GM12878 (cell line): ENCODE measurements at regions not wholly inside any gene's neighbourhood (a gene's known extent, or its start where the extent isn't known, plus 50 kb on each side); places are given as distances from the start of the nearest gene placed in this dataset.

Experiments used
- ATAC-seq: fragments of 200-7000 bp; cut with Tn5 transposase; 3 replicates; pipeline ENCODE4 v1.9.1; 2020; ENCODE audit warnings: mild to moderate bottlenecking, moderate library complexity
- BruUV-seq: library from RNA; stranded (reverse); fragments of 400-500 nt; replicated peaks from 2 replicates; lab custom pipeline; 2021; lab: Mats Ljungman, UMichigan
- CTCF ChIA-PET: fragments of 300-600 bp; sonication (Branson Sonifier 250); formaldehyde crosslinking; extraction: SDS; loops from one replicate; lab custom pipeline; 2021; ENCODE audit warnings: inconsistent platforms; lab: Yijun Ruan, JAX
- POLR2A ChIA-PET: fragments of 350-600 bp; formaldehyde crosslinking; extraction: SDS; loops from one replicate; lab custom pipeline; 2021; ENCODE audit warnings: inconsistent platforms; lab: Charles Lee
- RAD21 ChIA-PET: fragments of 300-600 bp; sonication (Branson Sonifier 250); formaldehyde crosslinking; loops from one replicate; lab custom pipeline; 2023; ENCODE audit warnings: antibody characterized with exemption; ENCODE audit not compliant: unreplicated experiment; lab: Charles Lee
- SMC1A ChIA-PET: fragments of 300-600 bp; sonication (Branson Sonifier 250); formaldehyde crosslinking; loops from one replicate; lab custom pipeline; 2023; ENCODE audit not compliant: unreplicated experiment, uncharacterized antibody; lab: Charles Lee
- DNase-seq: peaks from one replicate; pipeline ENCODE4 v3.0.0-alpha.2; 2011; ENCODE audit warnings: low read depth, low spot score
- FAIRE-seq: peaks from 3 replicates; lab custom pipeline; 2011; peaks lifted over from hg19 to GRCh38; lab: Jason Lieb, UNC
- H2AFZ ChIP-seq: 2 replicates; pipeline ENCODE4 v1.6.0; 2011; ENCODE audit warnings: low read depth, low read length, control low read depth; ENCODE audit not compliant: control insufficient read depth
- H3K27ac ChIP-seq: 2 replicates; pipeline ENCODE4 v1.5.1; 2011; ENCODE audit warnings: control low read depth; ENCODE audit not compliant: control insufficient read depth, insufficient read depth
- H3K27me3 ChIP-seq, 2 experiments: replicated peaks in 1 of 2; 2 replicates each; pipeline versions ENCODE4 v1.6.0 to v1.6.1; 2011; ENCODE audit warnings: low read length in 1 of 2; ENCODE audit not compliant: control insufficient read depth in 2 of 2, insufficient read depth in 2 of 2
- H3K36me3 ChIP-seq, 2 experiments: 2 replicates each; pipeline ENCODE4 v1.5.1; 2011; ENCODE audit warnings: low read length in 1 of 2; ENCODE audit not compliant: control insufficient read depth in 2 of 2, insufficient read depth in 2 of 2
- H3K4me1 ChIP-seq: 2 replicates; pipeline ENCODE4 v1.6.1; 2011; ENCODE audit warnings: mild to moderate bottlenecking, low read length, moderate library complexity, mixed read lengths; ENCODE audit not compliant: control insufficient read depth, insufficient read depth
- H3K4me2 ChIP-seq: 2 replicates; pipeline ENCODE4 v1.6.0; 2011; ENCODE audit warnings: control low read depth; ENCODE audit not compliant: control insufficient read depth, insufficient read depth
- H3K4me3 ChIP-seq: fragments of 200-600 bp; sonication (generic); 2 replicates; pipeline ENCODE4 v1.5.1; 2016
- H3K79me2 ChIP-seq: 2 replicates; pipeline ENCODE4 v1.6.0; 2011; ENCODE audit warnings: low read length; ENCODE audit not compliant: control insufficient read depth, insufficient read depth
- H3K9ac ChIP-seq: 2 replicates; pipeline ENCODE4 v1.8.0; 2011; ENCODE audit warnings: low read length, control low read depth, mixed read lengths; ENCODE audit not compliant: control insufficient read depth, insufficient read depth
- H3K9me3 ChIP-seq: replicated peaks from 3 replicates; pipeline ENCODE4 v1.5.1; 2011; ENCODE audit warnings: mild to moderate bottlenecking, low read length; ENCODE audit not compliant: control insufficient read depth, insufficient read depth
- H4K20me1 ChIP-seq: 2 replicates; pipeline ENCODE4 v1.6.0; 2011; ENCODE audit not compliant: control insufficient read depth, insufficient read depth
- CHD1 ChIP-seq: IDR thresholded peaks from 2 replicates; pipeline ENCODE4 v1.6.1; 2012; ENCODE audit warnings: low read depth, low read length, improper control_type of control experiment
- NR2F1 ChIP-seq: fragments of 450-650 bp; conservative IDR thresholded peaks from 2 replicates; pipeline ENCODE4 v1.6.1; 2017; ENCODE audit warnings: mild to moderate bottlenecking
- POLR2AphosphoS2 ChIP-seq: IDR thresholded peaks from 2 replicates; pipeline ENCODE4 v1.6.1; 2011; ENCODE audit warnings: low read depth, mild to moderate bottlenecking, low read length, improper control_type of control experiment, moderate library complexity
- POLR2AphosphoS5 ChIP-seq: IDR thresholded peaks from 2 replicates; pipeline ENCODE4 v1.6.1; 2011; ENCODE audit warnings: mild to moderate bottlenecking, low read length, inconsistent platforms
- RB1 ChIP-seq: fragments of 450-650 bp; formaldehyde crosslinking; IDR thresholded peaks from 2 replicates; pipeline ENCODE4 v1.6.1; 2017; ENCODE audit warnings: mild to moderate bottlenecking, borderline replicate concordance
- ZZZ3 ChIP-seq: IDR thresholded peaks from 2 replicates; pipeline ENCODE4 v1.6.1; 2011; ENCODE audit warnings: low read depth; ENCODE audit not compliant: control insufficient read depth, insufficient read length
- WGBS: methylation state at CpG from one replicate; pipeline ENCODE4 v1.1.6; 2016; ENCODE audit warnings: low lambda C conversion rate; ENCODE audit not compliant: insufficient replicate concordance, insufficient coverage; ENCODE audit errors: missing lambda C conversion rate; 5-methylcytosine and 5-hydroxymethylcytosine counted together
- in situ Hi-C: fragments of 300-500 bp; cut with MboI; formaldehyde crosslinking; loops from 9 replicates; pipeline ENCODE4 v1.14.3; 2018; ENCODE audit warnings: mixed read lengths
- intact Hi-C: fragments of 100-400 bp; cut with micrococcal nuclease; formaldehyde crosslinking; loops from one replicate; pipeline ENCODE4 v1.14.2; 2022; ENCODE audit not compliant: unreplicated experiment
- TF ChIP-seq, protein P1 (sequence below): fragments of 450-650 bp; IDR thresholded peaks from 2 replicates; pipeline ENCODE4 v1.6.1; 2017; ENCODE audit warnings: mild to moderate bottlenecking
- TF ChIP-seq, protein P2 (sequence below): fragments of 450-650 bp; formaldehyde crosslinking; IDR thresholded peaks from 2 replicates; pipeline ENCODE4 v1.4.0; 2022; ENCODE audit warnings: mild to moderate bottlenecking, moderate library complexity
- TF ChIP-seq, protein P3 (sequence below): fragments of 450-650 bp; IDR thresholded peaks from 2 replicates; pipeline ENCODE4 v1.6.1; 2016; ENCODE audit warnings: mild to moderate bottlenecking

DNA sequence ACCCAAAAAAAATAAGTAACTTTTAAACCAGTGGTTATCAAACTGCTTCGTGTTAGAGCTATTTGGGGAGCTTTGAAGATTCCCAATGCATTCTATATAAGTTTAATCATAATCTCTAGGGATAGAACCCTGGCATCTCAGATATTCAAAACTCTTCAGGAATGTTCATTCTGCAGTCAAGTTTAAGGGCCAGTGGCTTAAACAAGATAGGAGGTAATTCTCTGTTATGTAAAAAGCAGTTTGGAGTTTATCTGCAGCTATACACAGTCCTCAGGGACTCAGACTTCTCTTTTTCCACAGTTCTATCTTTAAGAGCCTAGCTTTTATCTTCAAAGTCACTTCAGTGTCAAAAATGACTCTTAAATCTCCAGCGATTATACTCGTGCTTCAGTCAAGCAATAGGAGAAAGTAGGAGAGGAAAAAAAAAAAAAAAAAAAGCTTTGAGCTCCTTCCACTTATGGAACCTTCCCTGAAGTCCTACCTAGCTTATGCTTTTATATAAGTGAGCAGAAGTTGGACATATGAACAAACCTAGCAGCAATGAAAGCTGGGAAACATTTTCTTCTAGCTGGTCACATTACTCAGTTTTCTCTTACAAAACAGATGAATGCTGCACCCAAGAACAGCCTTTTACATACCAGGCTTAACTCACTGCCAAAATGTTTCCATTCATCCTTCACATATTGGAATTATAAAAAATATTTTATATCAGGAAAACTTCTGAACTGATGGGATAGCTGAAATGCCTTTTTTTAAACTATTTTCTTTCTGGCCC is 302.8 kb downstream of the FSCB start:
- intact Hi-C loops = no loop called here
- ChIA-PET SMC1A (no interaction called here), POLR2A (no interaction called here), RAD21 (no interaction called here), CTCF (no interaction called here)
- no peak overlapping the region for H2AFZ ChIP-seq
- H3K9ac ChIP-seq = no peak overlapping the region
- H3K4me3 ChIP-seq = no peak overlapping the region
- no peaks in the 10 kb centered on the region for H3K27me3 ChIP-seq
- no peaks in the 10 kb centered on the region for H3K79me2 ChIP-seq
- no peaks in the 10 kb centered on the region for H4K20me1 ChIP-seq
- FAIRE-seq (no peak), ATAC-seq (no peak), DNase-seq (no peak)
- H3K36me3 ChIP-seq = no peaks in the 10 kb centered on the region
- H3K4me2 ChIP-seq = no peak overlapping the region
- 17% methylated on average over 3 of the region's 3 CpGs for WGBS
- no TSS peak for BruUV-seq
- H3K27ac ChIP-seq = no peak overlapping the region
- in situ Hi-C loops = no loop called here
- TF ChIP-seq, protein P1, sequence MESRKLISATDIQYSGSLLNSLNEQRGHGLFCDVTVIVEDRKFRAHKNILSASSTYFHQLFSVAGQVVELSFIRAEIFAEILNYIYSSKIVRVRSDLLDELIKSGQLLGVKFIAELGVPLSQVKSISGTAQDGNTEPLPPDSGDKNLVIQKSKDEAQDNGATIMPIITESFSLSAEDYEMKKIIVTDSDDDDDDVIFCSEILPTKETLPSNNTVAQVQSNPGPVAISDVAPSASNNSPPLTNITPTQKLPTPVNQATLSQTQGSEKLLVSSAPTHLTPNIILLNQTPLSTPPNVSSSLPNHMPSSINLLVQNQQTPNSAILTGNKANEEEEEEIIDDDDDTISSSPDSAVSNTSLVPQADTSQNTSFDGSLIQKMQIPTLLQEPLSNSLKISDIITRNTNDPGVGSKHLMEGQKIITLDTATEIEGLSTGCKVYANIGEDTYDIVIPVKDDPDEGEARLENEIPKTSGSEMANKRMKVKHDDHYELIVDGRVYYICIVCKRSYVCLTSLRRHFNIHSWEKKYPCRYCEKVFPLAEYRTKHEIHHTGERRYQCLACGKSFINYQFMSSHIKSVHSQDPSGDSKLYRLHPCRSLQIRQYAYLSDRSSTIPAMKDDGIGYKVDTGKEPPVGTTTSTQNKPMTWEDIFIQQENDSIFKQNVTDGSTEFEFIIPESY = no peak
- TF ChIP-seq CHD1 = no peak
- TF ChIP-seq, protein P2, sequence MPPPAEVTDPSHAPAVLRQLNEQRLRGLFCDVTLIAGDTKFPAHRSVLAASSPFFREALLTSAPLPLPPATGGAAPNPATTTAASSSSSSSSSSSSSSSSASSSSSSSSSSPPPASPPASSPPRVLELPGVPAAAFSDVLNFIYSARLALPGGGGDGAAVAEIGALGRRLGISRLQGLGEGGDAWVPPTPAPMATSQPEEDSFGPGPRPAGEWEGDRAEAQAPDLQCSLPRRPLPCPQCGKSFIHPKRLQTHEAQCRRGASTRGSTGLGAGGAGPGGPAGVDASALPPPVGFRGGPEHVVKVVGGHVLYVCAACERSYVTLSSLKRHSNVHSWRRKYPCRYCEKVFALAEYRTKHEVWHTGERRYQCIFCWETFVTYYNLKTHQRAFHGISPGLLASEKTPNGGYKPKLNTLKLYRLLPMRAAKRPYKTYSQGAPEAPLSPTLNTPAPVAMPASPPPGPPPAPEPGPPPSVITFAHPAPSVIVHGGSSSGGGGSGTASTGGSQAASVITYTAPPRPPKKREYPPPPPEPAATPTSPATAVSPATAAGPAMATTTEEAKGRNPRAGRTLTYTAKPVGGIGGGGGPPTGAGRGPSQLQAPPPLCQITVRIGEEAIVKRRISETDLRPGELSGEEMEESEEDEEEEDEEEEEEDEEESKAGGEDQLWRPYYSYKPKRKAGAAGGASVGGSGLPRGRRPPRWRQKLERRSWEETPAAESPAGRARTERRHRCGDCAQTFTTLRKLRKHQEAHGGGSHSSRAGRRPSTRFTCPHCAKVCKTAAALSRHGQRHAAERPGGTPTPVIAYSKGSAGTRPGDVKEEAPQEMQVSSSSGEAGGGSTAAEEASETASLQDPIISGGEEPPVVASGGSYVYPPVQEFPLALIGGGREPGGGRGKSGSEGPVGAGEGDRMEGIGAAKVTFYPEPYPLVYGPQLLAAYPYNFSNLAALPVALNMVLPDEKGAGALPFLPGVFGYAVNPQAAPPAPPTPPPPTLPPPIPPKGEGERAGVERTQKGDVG (CRISPR knock-in tag) = no peak
- TF ChIP-seq POLR2AphosphoS2 = no peak
- TF ChIP-seq ZZZ3 = no peak
- TF ChIP-seq NR2F1 = no peak
- TF ChIP-seq, protein P3, sequence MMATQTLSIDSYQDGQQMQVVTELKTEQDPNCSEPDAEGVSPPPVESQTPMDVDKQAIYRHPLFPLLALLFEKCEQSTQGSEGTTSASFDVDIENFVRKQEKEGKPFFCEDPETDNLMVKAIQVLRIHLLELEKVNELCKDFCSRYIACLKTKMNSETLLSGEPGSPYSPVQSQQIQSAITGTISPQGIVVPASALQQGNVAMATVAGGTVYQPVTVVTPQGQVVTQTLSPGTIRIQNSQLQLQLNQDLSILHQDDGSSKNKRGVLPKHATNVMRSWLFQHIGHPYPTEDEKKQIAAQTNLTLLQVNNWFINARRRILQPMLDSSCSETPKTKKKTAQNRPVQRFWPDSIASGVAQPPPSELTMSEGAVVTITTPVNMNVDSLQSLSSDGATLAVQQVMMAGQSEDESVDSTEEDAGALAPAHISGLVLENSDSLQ = no peak
- TF ChIP-seq POLR2AphosphoS5 = no peak
- TF ChIP-seq RB1 = no peak
- no peaks in the 10 kb centered on the region for H3K9me3 ChIP-seq
- H3K4me1 ChIP-seq = no peaks in the 10 kb centered on the region
